Chondrocyte (in vitro differentiated cells): ENCODE measurements at regions not wholly inside any gene's neighbourhood (a gene's known extent, or its start where the extent isn't known, plus 50 kb on each side); places are given as distances from the start of the nearest gene placed in this dataset.

ENCODE experiments used
- DNase-seq: peaks from one replicate; pipeline ENCODE4 v3.0.0; 2021; ENCODE audit warnings: mixed read lengths, low spot score
- H3K27ac Mint-ChIP-seq: one replicate; pipeline ENCODE4 v1.8.0; 2021; ENCODE audit warnings: mild to moderate bottlenecking, moderate library complexity, mixed read lengths; ENCODE audit not compliant: unreplicated experiment
- H3K27me3 Mint-ChIP-seq: 2 replicates; pipeline ENCODE4 v1.8.0; 2021; ENCODE audit warnings: low read depth, mixed read lengths
- H3K36me3 Mint-ChIP-seq: 2 replicates; pipeline ENCODE4 v1.8.0; 2021; ENCODE audit warnings: low read depth, mixed read lengths
- H3K4me1 Mint-ChIP-seq: 2 replicates; pipeline ENCODE4 v1.8.0; 2021; ENCODE audit warnings: low read depth, mild to moderate bottlenecking, mixed read lengths
- H3K4me3 Mint-ChIP-seq: one replicate; pipeline ENCODE4 v1.8.0; 2021; ENCODE audit warnings: mild to moderate bottlenecking, moderate library complexity, mixed read lengths; ENCODE audit not compliant: unreplicated experiment
- H3K9me3 Mint-ChIP-seq: 2 replicates; pipeline ENCODE4 v1.8.0; 2021; ENCODE audit warnings: low read depth, mixed read lengths
- CTCF ChIP-seq: fragments of 200-600 bp; sonication (generic); IDR thresholded peaks from 2 replicates; pipeline ENCODE4 v1.5.0; 2021; ENCODE audit warnings: antibody characterized with exemption, mild to moderate bottlenecking, moderate library complexity

- no peak overlapping the region for H3K4me3 Mint-ChIP-seq
- peaks cover 2% of the 10 kb centered on the region for H3K27me3 Mint-ChIP-seq
- no peak overlapping the region for H3K27ac Mint-ChIP-seq
- no peaks in the 10 kb centered on the region for H3K36me3 Mint-ChIP-seq
- peaks cover 12% of the 10 kb centered on the region for H3K9me3 Mint-ChIP-seq
- DNase-seq: no peak
- no peaks in the 10 kb centered on the region for H3K4me1 Mint-ChIP-seq
- TF ChIP-seq CTCF: no peak
Observed at GRCh38 chr18:66300141-66300540, 303.7 kb downstream of the CDH19 start.

- no peak overlapping the region for H3K27ac Mint-ChIP-seq
- H3K36me3 Mint-ChIP-seq: no peaks in the 10 kb centered on the region
- no peak for DNase-seq
- TF ChIP-seq CTCF: no peak
- H3K9me3 Mint-ChIP-seq: peaks cover 6% of the 10 kb centered on the region
- peaks cover 1% of the 10 kb centered on the region for H3K27me3 Mint-ChIP-seq
- H3K4me1 Mint-ChIP-seq: no peaks in the 10 kb centered on the region
- no peak overlapping the region for H3K4me3 Mint-ChIP-seq
Observed at GRCh38 chr18:66280470-66280869, 323.4 kb downstream of the CDH19 start.

GRCh38 chr18:66271962-66272361 lies 331.9 kb downstream of the CDH19 start:
- no peaks in the 10 kb centered on the region for H3K27me3 Mint-ChIP-seq
- H3K27ac Mint-ChIP-seq: no peak overlapping the region
- no peak for TF ChIP-seq CTCF
- no peak overlapping the region for H3K4me3 Mint-ChIP-seq
- peaks cover 44% of the 10 kb centered on the region for H3K9me3 Mint-ChIP-seq
- DNase-seq: no peak
- peaks cover 2% of the 10 kb centered on the region for H3K36me3 Mint-ChIP-seq
- H3K4me1 Mint-ChIP-seq: no peaks in the 10 kb centered on the region

- Mint-ChIP-seq H3K9me3 (peaks cover 11% of the 10 kb centered on the region), H3K4me3 (no peak overlapping the region), H3K36me3 (peaks cover 2% of the 10 kb centered on the region), H3K27ac (no peak overlapping the region), H3K27me3 (peaks cover 2% of the 10 kb centered on the region), H3K4me1 (no peaks in the 10 kb centered on the region)
- DNase-seq: no peak
- TF ChIP-seq CTCF: no peak
Observed at GRCh38 chr18:66264130-66264529, 339.8 kb downstream of the CDH19 start.

- DNase-seq: no peak
- no peak overlapping the region for H3K4me3 Mint-ChIP-seq
- peaks cover 10% of the 10 kb centered on the region for H3K4me1 Mint-ChIP-seq
- H3K27ac Mint-ChIP-seq: no peak overlapping the region
- TF ChIP-seq CTCF: no peak
- H3K36me3 Mint-ChIP-seq: no peaks in the 10 kb centered on the region
- no peaks in the 10 kb centered on the region for H3K27me3 Mint-ChIP-seq
- no peaks in the 10 kb centered on the region for H3K9me3 Mint-ChIP-seq
Observed at GRCh38 chr18:66254121-66254520, 349.8 kb downstream of the CDH19 start.
